ENCODE measurements at regions not wholly inside any gene's neighbourhood (a gene's known extent, or its start where the extent isn't known, plus 50 kb on each side); places are given as distances from the start of the nearest gene placed in this dataset.

DNA sequence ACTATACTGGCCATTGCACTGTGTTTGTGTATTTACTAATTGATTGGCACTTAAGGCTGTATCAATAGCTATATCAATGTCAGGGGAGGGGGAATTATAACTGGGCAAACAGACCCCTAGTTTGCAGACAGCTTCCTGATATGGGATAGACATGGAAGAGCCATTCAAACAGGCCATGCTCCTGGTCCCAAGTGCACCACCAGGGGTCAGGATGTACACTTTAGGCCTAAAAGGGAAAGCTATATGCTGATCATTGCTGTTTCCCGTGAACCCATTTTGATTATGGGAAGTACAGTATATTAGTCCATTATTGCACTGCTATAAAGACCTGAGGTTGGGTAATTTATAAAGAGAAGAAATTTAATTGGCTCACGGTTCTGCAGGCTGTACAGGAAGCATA, 124.9 kb upstream of the BACE2 start:
- H3K27me3 Mint-ChIP-seq: peaks cover 14% of the 10 kb centered on the region
- H3K36me3 Mint-ChIP-seq (ENCODE audit: low read depth): no peaks in the 10 kb centered on the region
- no peak overlapping the region for H3K4me3 Mint-ChIP-seq
- no peak for ATAC-seq (replicated peaks)
- no peaks in the 10 kb centered on the region for H3K9me3 Mint-ChIP-seq
- no peak overlapping the region for H3K27ac Mint-ChIP-seq
- H3K4me1 Mint-ChIP-seq: no peaks in the 10 kb centered on the region

DNA sequence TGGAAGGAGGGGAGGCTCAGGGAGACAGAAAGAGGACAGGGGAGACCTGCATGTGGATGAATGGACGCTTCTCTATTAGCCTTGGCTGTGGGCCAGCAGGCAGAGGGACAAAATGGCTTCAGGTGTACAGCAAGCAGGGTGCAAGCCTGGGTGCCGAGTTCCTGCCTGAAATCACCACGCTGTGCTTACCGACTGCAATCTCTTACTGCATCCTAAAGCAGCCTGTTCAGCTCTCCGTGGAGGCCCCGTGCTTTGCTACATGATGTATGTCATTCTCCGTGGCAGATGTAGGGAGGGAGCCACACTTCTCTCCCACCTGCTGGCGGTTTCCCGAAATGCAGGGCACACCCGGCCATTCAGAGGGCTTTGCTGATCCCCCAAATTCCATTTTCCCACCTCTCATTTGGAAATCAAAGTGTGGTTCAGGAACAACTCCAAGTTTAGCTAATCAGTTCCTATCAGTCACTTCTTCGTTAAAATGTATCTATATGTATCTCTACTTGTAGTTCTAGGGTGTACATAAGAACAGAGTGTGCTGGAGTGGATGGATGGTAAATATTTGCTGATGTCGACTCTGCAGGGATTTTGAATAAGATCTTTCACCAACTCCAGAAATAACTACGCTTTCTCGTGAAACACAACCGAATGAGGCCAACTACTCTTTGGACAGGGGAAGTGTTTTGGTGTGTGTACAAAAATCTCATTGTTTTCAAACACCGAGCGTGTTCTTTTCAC, 122.3 kb upstream of the BACE2 start:
- H3K9me3 Mint-ChIP-seq: no peaks in the 10 kb centered on the region
- H3K4me3 Mint-ChIP-seq: no peak overlapping the region
- no peak overlapping the region for H3K27ac Mint-ChIP-seq
- H3K36me3 Mint-ChIP-seq (ENCODE audit: low read depth): no peaks in the 10 kb centered on the region
- H3K4me1 Mint-ChIP-seq: no peaks in the 10 kb centered on the region
- H3K27me3 Mint-ChIP-seq: peaks cover 21% of the 10 kb centered on the region
- ATAC-seq (replicated peaks): no peak

DNA sequence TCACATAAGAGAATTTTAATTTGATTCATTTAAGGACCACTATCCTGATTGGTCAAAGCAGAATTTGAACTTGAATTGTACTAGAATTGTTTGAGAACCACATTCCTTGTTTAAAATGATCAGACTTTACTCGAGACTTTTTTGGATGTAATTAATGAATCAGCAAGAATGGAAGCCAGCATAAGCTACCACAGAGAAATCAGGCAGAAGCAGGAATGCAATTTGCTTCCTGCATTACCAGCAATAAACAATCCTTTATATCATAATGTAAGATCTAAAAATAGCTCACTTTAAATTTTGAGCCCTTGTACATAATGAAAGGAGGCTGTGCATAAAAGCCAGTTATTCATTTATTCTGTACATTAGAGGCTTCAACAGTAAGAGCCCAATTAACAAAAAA, 119.8 kb upstream of the BACE2 start:
- no peak for ATAC-seq (replicated peaks)
- Mint-ChIP-seq H3K4me3 (no peak overlapping the region), H3K4me1 (no peaks in the 10 kb centered on the region), H3K36me3 (ENCODE audit: low read depth) (no peaks in the 10 kb centered on the region), H3K9me3 (no peaks in the 10 kb centered on the region), H3K27ac (no peak overlapping the region), H3K27me3 (peaks cover 27% of the 10 kb centered on the region)

DNA sequence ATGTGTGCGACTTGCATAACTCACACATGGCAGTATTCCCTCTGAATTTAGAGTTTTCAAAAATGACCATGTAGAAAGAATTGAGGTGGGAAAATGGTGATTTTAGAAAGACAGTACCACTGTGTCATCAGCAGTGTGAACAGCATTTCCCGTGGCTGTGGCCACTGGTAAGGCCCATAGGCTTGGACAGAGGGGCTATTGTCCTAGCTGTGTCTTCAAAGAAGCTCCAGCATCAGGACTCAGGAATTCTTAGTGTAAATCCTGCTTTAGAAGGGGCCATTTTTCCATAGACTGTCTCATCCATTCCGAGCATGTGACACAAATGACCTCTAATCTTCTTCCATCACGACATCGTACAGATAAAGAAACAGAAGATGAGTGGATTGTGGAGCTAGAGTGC, 119.3 kb upstream of the BACE2 start:
- no peaks in the 10 kb centered on the region for H3K36me3 Mint-ChIP-seq (ENCODE audit: low read depth)
- no peaks in the 10 kb centered on the region for H3K4me1 Mint-ChIP-seq
- no peak overlapping the region for H3K27ac Mint-ChIP-seq
- H3K27me3 Mint-ChIP-seq: peaks cover 28% of the 10 kb centered on the region
- no peak for ATAC-seq (replicated peaks)
- H3K9me3 Mint-ChIP-seq: no peaks in the 10 kb centered on the region
- no peak overlapping the region for H3K4me3 Mint-ChIP-seq

DNA sequence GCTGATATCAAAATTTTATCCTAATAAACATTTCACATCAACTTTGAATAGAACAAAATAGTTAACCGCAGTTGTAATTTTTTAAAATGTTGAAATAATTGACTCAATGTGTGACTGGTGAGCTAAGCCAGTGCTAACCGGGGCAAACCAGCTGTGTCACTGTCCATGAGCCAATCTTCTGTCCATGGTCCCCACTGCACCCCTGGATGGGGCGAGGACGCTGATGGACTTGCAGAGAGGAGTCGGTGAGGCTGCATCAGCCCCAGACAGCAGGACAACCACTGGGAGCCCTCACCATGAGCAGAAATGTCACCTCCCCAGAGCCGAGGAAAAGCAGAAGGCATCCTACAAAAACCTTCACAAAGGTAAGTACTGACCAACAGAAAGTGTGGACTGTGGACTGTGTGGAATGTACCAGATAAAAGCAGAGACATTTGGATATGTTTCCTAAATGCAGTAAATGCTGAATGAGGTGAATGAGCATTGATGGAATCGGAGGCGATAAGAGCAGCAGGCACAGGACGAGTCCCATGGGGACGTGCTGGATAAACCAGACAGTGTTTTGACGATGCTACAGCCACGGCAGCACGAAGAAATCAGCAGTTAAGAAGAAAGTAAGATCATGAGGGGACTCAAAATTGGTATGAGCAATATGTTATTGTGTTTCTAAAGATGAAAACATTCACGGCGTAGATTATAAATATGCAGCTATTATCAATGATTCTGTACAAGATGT, 115.0 kb upstream of the BACE2 start:
- no peak overlapping the region for H3K27ac Mint-ChIP-seq
- H3K9me3 Mint-ChIP-seq: no peaks in the 10 kb centered on the region
- H3K27me3 Mint-ChIP-seq: peaks cover 14% of the 10 kb centered on the region
- H3K4me1 Mint-ChIP-seq: no peaks in the 10 kb centered on the region
- H3K4me3 Mint-ChIP-seq: no peak overlapping the region
- ATAC-seq (replicated peaks): no peak
- H3K36me3 Mint-ChIP-seq (ENCODE audit: low read depth): no peaks in the 10 kb centered on the region

DNA sequence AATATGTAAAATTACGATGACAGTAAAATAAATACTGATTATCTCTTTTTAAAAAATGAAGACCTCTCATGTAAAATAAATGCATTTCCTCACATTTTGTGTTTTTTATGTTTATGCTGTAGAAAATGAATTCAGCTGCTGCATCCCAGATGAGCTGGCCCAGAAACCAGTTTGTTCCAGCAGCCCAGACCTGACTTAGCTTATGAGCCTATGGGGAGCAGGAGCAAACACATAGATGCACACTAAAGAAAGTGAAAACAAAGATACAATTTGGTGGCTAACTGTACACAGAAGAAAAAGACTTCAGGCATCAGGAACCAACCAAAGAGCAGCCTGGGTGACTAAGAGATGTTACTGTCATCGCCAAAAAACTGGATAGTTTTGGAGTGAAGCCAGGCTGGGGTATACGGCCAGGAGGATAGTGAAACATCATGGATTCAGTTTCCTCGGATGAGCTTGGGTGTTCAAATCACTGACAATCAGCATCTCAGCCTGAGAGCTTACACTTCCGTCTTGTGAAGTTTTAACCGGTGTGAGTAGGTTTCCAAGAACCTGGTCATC, 113.9 kb upstream of the BACE2 start:
- ATAC-seq (replicated peaks): no peak
- Mint-ChIP-seq H3K9me3 (no peaks in the 10 kb centered on the region), H3K27me3 (peaks cover 14% of the 10 kb centered on the region), H3K4me3 (no peak overlapping the region), H3K4me1 (no peaks in the 10 kb centered on the region), H3K36me3 (ENCODE audit: low read depth) (no peaks in the 10 kb centered on the region), H3K27ac (no peak overlapping the region)

DNA sequence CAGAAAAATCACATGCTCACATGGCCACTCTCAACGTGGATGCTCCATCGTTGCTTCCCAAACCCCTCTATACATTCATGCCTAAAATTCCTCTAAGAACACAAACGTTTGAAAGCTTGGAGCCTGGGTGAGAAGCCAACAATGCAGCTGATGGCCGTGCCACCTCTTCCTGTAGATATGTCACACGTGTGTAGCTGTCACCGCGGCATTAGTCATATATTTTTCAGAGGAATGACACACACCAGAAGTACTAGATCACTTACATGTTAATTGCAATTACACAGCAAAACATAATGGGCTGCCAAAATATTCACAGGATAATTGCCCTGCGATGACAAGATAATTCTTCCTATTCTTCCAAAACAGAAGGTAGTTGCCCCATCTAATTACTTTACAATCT, 112.7 kb upstream of the BACE2 start:
- Mint-ChIP-seq H3K27ac (no peak overlapping the region), H3K4me3 (no peak overlapping the region)

DNA sequence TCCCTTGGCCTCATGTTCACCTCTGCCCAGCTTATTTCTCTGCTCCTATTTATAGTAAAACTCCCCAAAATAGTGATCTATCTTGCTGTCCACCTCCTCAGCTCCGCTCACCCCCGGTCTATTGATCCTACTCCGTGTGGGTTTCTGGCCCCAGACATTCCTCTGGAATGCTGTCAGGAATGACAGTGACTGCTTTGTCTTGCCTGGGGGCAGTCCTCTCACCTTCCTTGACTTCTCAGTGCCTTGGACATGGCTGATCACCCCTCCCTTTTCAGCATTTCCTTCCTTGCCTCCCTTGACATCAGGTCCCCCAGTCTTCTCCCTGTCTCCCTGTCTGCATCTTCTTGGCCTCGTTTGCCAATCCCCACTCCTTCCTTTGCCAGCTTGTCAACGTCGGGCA, 108.1 kb upstream of the BACE2 start:
- Mint-ChIP-seq H3K27me3 (peaks cover 18% of the 10 kb centered on the region), H3K9me3 (no peaks in the 10 kb centered on the region), H3K4me1 (no peaks in the 10 kb centered on the region), H3K36me3 (ENCODE audit: low read depth) (no peaks in the 10 kb centered on the region), H3K4me3 (no peak overlapping the region), H3K27ac (no peak overlapping the region)
- ATAC-seq (replicated peaks): no peak

More for the DNA sequence above, 112.7 kb upstream of the BACE2 start:
- H3K27me3 Mint-ChIP-seq: peaks cover 14% of the 10 kb centered on the region
- no peak for ATAC-seq (replicated peaks)
- no peaks in the 10 kb centered on the region for H3K36me3 Mint-ChIP-seq (ENCODE audit: low read depth)
- H3K9me3 Mint-ChIP-seq: no peaks in the 10 kb centered on the region
- no peaks in the 10 kb centered on the region for H3K4me1 Mint-ChIP-seq

DNA sequence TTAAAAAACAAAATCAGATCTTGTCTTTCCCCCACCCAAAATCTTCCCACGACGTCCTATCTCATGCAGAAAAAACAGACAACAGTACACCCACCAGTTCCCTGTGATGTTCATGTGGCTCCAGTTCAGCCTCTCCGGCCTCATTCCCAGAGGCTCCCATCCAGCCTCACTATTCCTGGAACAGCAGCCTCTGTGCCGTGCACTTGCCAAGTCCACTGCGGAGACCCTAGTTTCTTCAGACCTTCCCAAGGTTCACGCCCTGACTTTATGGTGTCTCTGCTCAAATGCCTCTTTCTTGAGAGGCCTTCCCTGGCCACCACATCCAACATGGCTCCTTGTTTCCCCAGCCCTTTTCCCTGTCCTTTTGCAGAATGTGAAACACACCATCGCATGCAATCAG, 106.3 kb upstream of the BACE2 start:
- Mint-ChIP-seq H3K9me3 (no peaks in the 10 kb centered on the region), H3K36me3 (ENCODE audit: low read depth) (no peaks in the 10 kb centered on the region), H3K27me3 (peaks cover 28% of the 10 kb centered on the region), H3K4me3 (no peak overlapping the region), H3K27ac (no peak overlapping the region), H3K4me1 (no peaks in the 10 kb centered on the region)
- ATAC-seq (replicated peaks): no peak

DNA sequence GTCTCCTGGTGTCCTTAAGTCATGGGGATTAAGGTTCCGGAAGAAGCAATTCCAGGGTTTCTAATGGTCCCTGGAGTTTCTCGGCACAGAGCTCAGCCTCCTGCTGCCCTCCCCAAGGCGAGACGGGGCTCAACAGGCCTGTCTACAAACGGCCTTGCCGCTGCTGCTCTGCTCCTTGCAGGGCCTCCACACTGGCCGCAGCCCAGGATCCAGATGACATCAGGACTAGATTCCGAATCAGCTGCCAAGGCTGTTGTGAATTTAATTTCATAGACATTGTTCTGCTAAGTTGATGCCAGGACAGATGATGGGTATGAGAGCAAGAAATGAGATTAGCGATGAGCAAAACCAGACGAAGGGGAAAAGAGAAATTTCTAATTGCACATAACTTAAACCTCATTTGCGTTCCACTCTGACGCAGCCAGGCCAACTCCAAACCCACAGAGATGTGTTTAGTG, 103.6 kb upstream of the BACE2 start:
- ATAC-seq (replicated peaks): no peak
- Mint-ChIP-seq H3K4me3 (no peak overlapping the region), H3K27ac (no peak overlapping the region), H3K9me3 (no peaks in the 10 kb centered on the region), H3K4me1 (no peaks in the 10 kb centered on the region), H3K36me3 (ENCODE audit: low read depth) (no peaks in the 10 kb centered on the region), H3K27me3 (peaks cover 43% of the 10 kb centered on the region)

DNA sequence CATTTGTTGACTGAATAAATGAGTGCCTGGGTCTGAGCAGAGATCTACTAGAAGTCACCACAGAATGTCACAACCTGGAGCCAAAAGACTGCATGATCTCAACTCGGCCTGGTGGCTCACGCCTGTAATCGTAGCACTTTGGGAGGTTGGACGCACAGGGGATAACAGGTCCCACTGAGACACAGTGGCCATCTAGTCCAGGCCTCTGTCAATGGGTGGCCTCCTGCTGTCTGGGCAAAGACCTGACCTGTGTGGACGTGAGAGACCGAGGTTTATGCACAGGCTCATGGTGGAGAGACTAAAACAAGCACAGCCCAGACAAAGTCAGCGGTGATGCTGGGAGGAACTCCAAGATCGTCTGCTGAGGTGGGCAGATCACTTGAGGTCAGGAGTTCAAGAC, 103.0 kb upstream of the BACE2 start:
- no peaks in the 10 kb centered on the region for H3K9me3 Mint-ChIP-seq
- no peak overlapping the region for H3K27ac Mint-ChIP-seq
- H3K36me3 Mint-ChIP-seq (ENCODE audit: low read depth): no peaks in the 10 kb centered on the region
- no peak for ATAC-seq (replicated peaks)
- H3K4me3 Mint-ChIP-seq: no peak overlapping the region
- H3K27me3 Mint-ChIP-seq: peaks cover 40% of the 10 kb centered on the region
- H3K4me1 Mint-ChIP-seq: no peaks in the 10 kb centered on the region

DNA sequence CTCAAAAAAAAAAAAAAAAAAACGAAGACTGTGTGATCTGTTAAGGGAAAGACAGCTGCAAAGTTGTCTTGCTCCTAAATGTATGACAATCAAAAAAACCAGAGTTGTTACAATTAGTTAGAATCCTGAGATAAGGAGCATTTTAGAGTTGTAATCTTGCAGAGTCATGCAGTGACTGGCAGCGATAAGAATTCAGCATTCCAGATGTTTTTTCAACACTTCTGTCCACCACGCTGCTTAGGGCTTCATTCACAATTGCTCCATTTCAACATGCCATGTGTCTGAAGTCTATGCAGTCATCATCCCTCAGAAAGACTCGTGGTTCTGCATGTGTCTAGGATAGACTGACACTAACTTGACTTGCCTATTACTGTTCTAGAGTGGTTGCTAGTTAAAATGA, 102.4 kb upstream of the BACE2 start:
- ATAC-seq (replicated peaks): no peak

DNA sequence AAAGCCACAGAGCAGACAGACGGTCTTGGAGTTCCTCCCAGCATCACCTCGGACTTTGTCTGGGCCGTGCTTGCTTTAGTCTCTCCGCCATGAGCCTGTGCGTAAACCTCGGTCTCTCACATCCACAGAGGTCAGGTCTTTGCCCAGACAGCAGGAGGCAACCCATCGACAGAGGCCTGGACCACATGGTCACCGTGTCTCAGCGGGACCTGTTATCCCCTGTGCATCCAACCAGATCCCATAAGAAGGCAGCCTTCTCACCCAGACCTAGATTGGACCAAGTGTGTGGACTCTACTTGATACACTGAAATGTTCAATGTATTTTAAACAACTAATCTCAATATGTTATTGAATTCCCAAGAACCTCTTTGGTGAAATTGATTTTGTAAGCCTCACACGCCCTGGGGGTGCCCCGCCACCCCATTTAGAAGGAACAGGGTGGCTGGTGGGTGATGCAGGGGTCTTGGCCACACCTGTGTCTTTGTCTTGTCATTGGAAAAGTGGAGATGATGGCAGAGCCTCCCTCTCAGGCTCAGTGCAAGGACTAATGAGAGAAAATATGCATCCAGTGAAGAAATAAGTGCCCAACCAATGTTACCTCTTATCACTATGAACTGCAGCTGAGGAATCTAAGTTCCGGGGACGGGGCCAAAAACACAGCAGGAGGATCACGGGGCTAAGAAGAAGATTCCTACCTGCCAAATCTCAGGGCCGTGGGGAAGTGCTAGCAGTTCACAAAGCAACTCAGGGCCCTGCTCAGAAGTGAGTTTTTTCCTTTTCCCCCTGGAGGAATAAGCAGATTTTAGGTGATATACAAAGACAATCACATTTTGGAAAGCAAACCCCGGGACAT, 101.6 kb upstream of the BACE2 start:
- Mint-ChIP-seq H3K4me3 (no peak overlapping the region), H3K36me3 (ENCODE audit: low read depth) (no peaks in the 10 kb centered on the region), H3K27ac (no peak overlapping the region), H3K9me3 (no peaks in the 10 kb centered on the region), H3K27me3 (peaks cover 36% of the 10 kb centered on the region), H3K4me1 (no peaks in the 10 kb centered on the region)
- ATAC-seq (replicated peaks): no peak

More for the DNA sequence above, 102.4 kb upstream of the BACE2 start:
- H3K9me3 Mint-ChIP-seq: no peaks in the 10 kb centered on the region
- no peak overlapping the region for H3K4me3 Mint-ChIP-seq
- H3K27me3 Mint-ChIP-seq: peaks cover 36% of the 10 kb centered on the region
- no peaks in the 10 kb centered on the region for H3K36me3 Mint-ChIP-seq (ENCODE audit: low read depth)
- no peaks in the 10 kb centered on the region for H3K4me1 Mint-ChIP-seq
- H3K27ac Mint-ChIP-seq: no peak overlapping the region

DNA sequence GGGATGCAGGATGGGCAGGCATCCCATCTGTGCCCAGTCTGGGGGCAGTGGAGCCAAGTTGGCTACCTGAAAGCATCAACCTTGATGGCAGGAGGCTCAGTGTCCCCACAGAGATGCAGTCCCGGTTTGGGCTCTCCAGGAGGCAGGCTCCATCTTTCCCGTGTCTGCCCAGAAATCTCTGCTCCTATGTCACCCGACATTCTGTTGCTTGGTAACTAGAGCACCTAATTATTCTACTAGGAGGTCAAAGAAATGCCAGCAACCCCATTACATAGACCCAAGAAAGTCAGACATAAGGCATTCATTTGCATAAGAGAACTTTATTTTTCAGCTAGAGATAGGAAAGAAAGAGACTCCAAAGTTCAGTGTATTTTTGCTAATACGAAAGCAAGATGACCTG, 100.3 kb upstream of the BACE2 start:
- Mint-ChIP-seq H3K27me3 (peaks cover 28% of the 10 kb centered on the region), H3K4me1 (no peaks in the 10 kb centered on the region), H3K9me3 (no peaks in the 10 kb centered on the region), H3K4me3 (no peak overlapping the region), H3K36me3 (ENCODE audit: low read depth) (no peaks in the 10 kb centered on the region), H3K27ac (no peak overlapping the region)
- ATAC-seq (replicated peaks): no peak
